A549 (cell line): ENCODE measurements at regions not wholly inside any gene's neighbourhood (a gene's known extent, or its start where the extent isn't known, plus 50 kb on each side); places are given as distances from the start of the nearest gene placed in this dataset.

Experiments used
- ATAC-seq, 2 experiments: fragments of 200-7000 bp in 1 of 2; fragments of >200 bp in 1 of 2; cut with Nextera tagmentation in 1 of 2; cut with Tn5 transposase in 1 of 2; 3 replicates each; pipeline versions ENCODE4 v1.8.0 to v1.9.1; 2018 to 2020; ENCODE audit warnings: mild to moderate bottlenecking in 1 of 2, moderate library complexity in 1 of 2
- CTCF ChIA-PET: fragments of 300-600 bp; sonication (Branson Sonifier 250); formaldehyde crosslinking; extraction: SDS; loops from one replicate; lab custom pipeline; 2021; ENCODE audit warnings: antibody characterized with exemption, inconsistent platforms; lab: Yijun Ruan, JAX
- POLR2A ChIA-PET: fragments of 350-600 bp; formaldehyde crosslinking; extraction: SDS; loops from one replicate; lab custom pipeline; 2021; ENCODE audit warnings: antibody characterized with exemption, inconsistent platforms; lab: Yijun Ruan, JAX
- DNase-seq, 2 experiments: peaks; one replicate each; pipeline versions ENCODE4 v3.0.0 to v3.0.0-alpha.2; 2011 to 2016; ENCODE audit warnings: low read depth in 1 of 2, low spot score in 1 of 2
- FAIRE-seq: peaks from 2 replicates; lab custom pipeline; 2011; peaks lifted over from hg19 to GRCh38; lab: Jason Lieb, UNC
- H3K27ac ChIP-seq, 2 experiments: fragments of >200 bp; sonication (Bioruptor Twin); formaldehyde crosslinking; 3 replicates each; pipeline ENCODE4 v1.5.1; 2016 to 2017
- H3K4me1 ChIP-seq: fragments of >200 bp; sonication (Bioruptor Twin); formaldehyde crosslinking; 3 replicates; pipeline ENCODE4 v1.6.1; 2016
- H3K4me2 ChIP-seq: fragments of >200 bp; sonication (Bioruptor Twin); formaldehyde crosslinking; 3 replicates; pipeline ENCODE4 v1.6.1; 2016
- H3K4me3 ChIP-seq: fragments of >200 bp; sonication (Bioruptor Twin); formaldehyde crosslinking; 3 replicates; pipeline ENCODE4 v1.5.1; 2016
- H3K9me3 ChIP-seq: fragments of >200 bp; sonication (Bioruptor Twin); formaldehyde crosslinking; 3 replicates; pipeline ENCODE4 v1.6.1; 2016
- CHD4 ChIP-seq: fragments of 200-600 bp; sonication (generic); IDR thresholded peaks from 2 replicates; pipeline ENCODE4 v1.6.1; 2016; ENCODE audit warnings: antibody characterized with exemption, mild to moderate bottlenecking, borderline replicate concordance
- EHF ChIP-seq: fragments of 250-450 bp; sonication (Bioruptor Pico); IDR thresholded peaks from 2 replicates; pipeline ENCODE4 v1.5.0; 2020; ENCODE audit warnings: mild to moderate bottlenecking
- FOSB ChIP-seq: fragments of 250-450 bp; sonication (Bioruptor Pico); IDR thresholded peaks from 2 replicates; pipeline ENCODE4 v1.5.0; 2020; ENCODE audit warnings: mild to moderate bottlenecking, moderate library complexity
- FOSL2 ChIP-seq, 2 experiments: fragments of 450-650 bp in 1 of 2; fragments of >200 bp in 1 of 2; sonication (Bioruptor Twin) in 1 of 2; formaldehyde crosslinking; IDR thresholded peaks; 2 replicates each; pipeline versions ENCODE4 v1.5.0 to v1.6.1; 2016 to 2020; ENCODE audit warnings: mild to moderate bottlenecking in 1 of 2, moderate library complexity in 1 of 2
- HDAC2 ChIP-seq: fragments of 200-600 bp; sonication (generic); IDR thresholded peaks from 2 replicates; pipeline ENCODE4 v1.6.1; 2016
- HEYL ChIP-seq: fragments of 250-450 bp; sonication (Bioruptor Pico); IDR thresholded peaks from 2 replicates; pipeline ENCODE4 v1.8.0; 2021; ENCODE audit warnings: mild to moderate bottlenecking, moderate library complexity
- HOXB13 ChIP-seq: fragments of 250-450 bp; sonication (Bioruptor Pico); IDR thresholded peaks from 2 replicates; pipeline ENCODE4 v1.5.0; 2020; ENCODE audit warnings: low read depth, mild to moderate bottlenecking, moderate library complexity
- JUNB ChIP-seq: fragments of >200 bp; sonication (Bioruptor Twin); formaldehyde crosslinking; IDR thresholded peaks from 2 replicates; pipeline ENCODE4 v1.6.1; 2016
- MAFK ChIP-seq: fragments of 450-650 bp; IDR thresholded peaks from 2 replicates; pipeline ENCODE4 v1.6.1; 2014; ENCODE audit not compliant: partially characterized antibody
- NFE2L2 ChIP-seq: fragments of 150-350 bp; conservative IDR thresholded peaks from 2 replicates; pipeline ENCODE4 v1.6.1; 2014; ENCODE audit warnings: low read length
- NPAS2 ChIP-seq: fragments of 250-450 bp; sonication (Bioruptor Pico); IDR thresholded peaks from 2 replicates; pipeline ENCODE4 v1.8.0; 2022; ENCODE audit warnings: mild to moderate bottlenecking, moderate library complexity, borderline replicate concordance
- SREBF2 ChIP-seq: fragments of 450-650 bp; IDR thresholded peaks from 2 replicates; pipeline ENCODE4 v1.6.1; 2014; ENCODE audit warnings: mild to moderate bottlenecking, moderate library complexity
- TP53 ChIP-seq: fragments of 250-450 bp; sonication (Bioruptor Pico); IDR thresholded peaks from 2 replicates; pipeline ENCODE4 v1.5.0; 2021; ENCODE audit warnings: mild to moderate bottlenecking, moderate library complexity
- ZNF302 ChIP-seq: fragments of 250-450 bp; sonication (Bioruptor Pico); IDR thresholded peaks from 2 replicates; pipeline ENCODE4 v1.9.0; 2021; ENCODE audit warnings: inconsistent platforms, mild to moderate bottlenecking, moderate library complexity
- WGBS: methylation state at CpG from one replicate; pipeline ENCODE4 v1.1.6; 2017; ENCODE audit errors: missing lambda C conversion rate; 5-methylcytosine and 5-hydroxymethylcytosine counted together
- TF ChIP-seq, protein P1 (sequence below): fragments of 450-650 bp; IDR thresholded peaks from 2 replicates; pipeline ENCODE4 v1.6.1; 2014; ENCODE audit warnings: antibody characterized with exemption
- TF ChIP-seq, protein P2 (sequence below): fragments of 150-350 bp; IDR thresholded peaks from 2 replicates; pipeline ENCODE4 v1.6.1; 2014; ENCODE audit warnings: low read depth, mild to moderate bottlenecking, low read length
- TF ChIP-seq, protein P3 (sequence below): fragments of 200-600 bp; sonication (generic); IDR thresholded peaks from 2 replicates; pipeline ENCODE4 v1.6.1; 2016; ENCODE audit warnings: antibody characterized with exemption, mild to moderate bottlenecking, moderate library complexity

DNA sequence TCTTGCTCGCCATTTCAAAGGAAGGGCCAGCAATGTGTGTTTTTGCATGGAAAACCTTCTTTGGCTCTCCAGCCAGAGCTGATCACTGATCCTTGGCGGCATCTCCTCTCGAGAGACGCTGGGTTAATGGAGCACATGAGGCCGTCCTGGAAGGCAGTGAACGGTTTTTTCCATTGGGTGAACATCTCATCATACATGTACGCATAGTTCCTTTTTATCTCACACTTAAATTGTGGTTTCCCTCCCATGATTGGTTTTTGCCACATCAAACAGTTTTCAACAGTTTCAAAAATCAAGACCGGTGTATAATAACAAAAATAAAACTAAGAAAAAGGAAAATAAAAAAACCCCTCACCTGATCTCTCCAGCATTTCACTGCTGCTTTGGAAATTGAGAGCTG is 276.4 kb downstream of the TCF7L2 start:
- no peak for DNase-seq
- 85% methylated on average over 8 of the region's 8 CpGs for WGBS
- ChIA-PET CTCF (interaction anchor here (0.9 kb wide), 1 partner anchor 158 kb away, joined by 3 read pairs; no protein-coding TSS in a partner anchor), POLR2A (no interaction called here)
- no peak overlapping the region for H3K4me2 ChIP-seq
- TF ChIP-seq, protein P1, sequence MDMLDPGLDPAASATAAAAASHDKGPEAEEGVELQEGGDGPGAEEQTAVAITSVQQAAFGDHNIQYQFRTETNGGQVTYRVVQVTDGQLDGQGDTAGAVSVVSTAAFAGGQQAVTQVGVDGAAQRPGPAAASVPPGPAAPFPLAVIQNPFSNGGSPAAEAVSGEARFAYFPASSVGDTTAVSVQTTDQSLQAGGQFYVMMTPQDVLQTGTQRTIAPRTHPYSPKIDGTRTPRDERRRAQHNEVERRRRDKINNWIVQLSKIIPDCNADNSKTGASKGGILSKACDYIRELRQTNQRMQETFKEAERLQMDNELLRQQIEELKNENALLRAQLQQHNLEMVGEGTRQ, result no peak
- TF ChIP-seq, protein P2, sequence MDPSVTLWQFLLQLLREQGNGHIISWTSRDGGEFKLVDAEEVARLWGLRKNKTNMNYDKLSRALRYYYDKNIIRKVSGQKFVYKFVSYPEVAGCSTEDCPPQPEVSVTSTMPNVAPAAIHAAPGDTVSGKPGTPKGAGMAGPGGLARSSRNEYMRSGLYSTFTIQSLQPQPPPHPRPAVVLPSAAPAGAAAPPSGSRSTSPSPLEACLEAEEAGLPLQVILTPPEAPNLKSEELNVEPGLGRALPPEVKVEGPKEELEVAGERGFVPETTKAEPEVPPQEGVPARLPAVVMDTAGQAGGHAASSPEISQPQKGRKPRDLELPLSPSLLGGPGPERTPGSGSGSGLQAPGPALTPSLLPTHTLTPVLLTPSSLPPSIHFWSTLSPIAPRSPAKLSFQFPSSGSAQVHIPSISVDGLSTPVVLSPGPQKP, result no peak
- TF ChIP-seq JUNB, result no peak
- TF ChIP-seq CHD4, result no peak
- TF ChIP-seq, protein P3, sequence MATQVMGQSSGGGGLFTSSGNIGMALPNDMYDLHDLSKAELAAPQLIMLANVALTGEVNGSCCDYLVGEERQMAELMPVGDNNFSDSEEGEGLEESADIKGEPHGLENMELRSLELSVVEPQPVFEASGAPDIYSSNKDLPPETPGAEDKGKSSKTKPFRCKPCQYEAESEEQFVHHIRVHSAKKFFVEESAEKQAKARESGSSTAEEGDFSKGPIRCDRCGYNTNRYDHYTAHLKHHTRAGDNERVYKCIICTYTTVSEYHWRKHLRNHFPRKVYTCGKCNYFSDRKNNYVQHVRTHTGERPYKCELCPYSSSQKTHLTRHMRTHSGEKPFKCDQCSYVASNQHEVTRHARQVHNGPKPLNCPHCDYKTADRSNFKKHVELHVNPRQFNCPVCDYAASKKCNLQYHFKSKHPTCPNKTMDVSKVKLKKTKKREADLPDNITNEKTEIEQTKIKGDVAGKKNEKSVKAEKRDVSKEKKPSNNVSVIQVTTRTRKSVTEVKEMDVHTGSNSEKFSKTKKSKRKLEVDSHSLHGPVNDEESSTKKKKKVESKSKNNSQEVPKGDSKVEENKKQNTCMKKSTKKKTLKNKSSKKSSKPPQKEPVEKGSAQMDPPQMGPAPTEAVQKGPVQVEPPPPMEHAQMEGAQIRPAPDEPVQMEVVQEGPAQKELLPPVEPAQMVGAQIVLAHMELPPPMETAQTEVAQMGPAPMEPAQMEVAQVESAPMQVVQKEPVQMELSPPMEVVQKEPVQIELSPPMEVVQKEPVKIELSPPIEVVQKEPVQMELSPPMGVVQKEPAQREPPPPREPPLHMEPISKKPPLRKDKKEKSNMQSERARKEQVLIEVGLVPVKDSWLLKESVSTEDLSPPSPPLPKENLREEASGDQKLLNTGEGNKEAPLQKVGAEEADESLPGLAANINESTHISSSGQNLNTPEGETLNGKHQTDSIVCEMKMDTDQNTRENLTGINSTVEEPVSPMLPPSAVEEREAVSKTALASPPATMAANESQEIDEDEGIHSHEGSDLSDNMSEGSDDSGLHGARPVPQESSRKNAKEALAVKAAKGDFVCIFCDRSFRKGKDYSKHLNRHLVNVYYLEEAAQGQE, result no peak
- FAIRE-seq, result no peak
- no peak overlapping the region for H3K4me3 ChIP-seq
- no peak for ATAC-seq
- no peaks in the 10 kb centered on the region for H3K9me3 ChIP-seq
- no peaks in the 10 kb centered on the region for H3K4me1 ChIP-seq
- H3K27ac ChIP-seq, result no peak overlapping the region

DNA sequence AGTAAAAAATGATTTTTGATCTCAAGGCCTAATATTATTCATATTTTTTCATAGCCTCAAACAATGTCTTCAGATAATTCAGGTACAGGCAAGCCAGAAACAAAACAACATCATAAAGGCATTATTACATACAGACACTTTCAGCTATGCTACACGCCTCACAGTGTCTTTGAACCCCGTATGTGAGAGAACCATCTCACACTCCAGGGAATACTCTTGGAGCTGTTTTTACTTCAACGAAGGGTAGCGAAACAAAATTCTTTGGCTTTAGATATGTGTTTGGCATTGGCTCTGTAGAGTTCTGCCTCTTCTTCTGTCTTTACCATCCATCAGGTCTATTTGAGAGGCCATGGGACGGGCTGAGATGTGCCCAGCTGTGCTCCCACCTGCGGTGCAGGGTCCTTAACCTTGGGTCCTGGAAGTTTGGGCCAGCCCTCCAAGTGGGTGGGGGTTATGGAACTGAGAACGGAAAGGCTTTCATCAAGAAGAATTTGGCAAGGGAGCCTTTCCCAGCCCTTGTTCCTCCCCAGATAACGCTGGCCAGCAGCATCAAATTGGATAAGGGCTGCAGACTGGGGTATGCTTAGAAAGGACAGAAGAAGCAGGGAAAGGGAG is 276.9 kb downstream of the TCF7L2 start:
- TF ChIP-seq TP53 (CRISPR knock-in tag), result no peak
- no peak for TF ChIP-seq MAFK
- TF ChIP-seq HEYL (CRISPR knock-in tag), result no peak
- no peak for TF ChIP-seq HDAC2
- TF ChIP-seq, protein P2, result no peak
- TF ChIP-seq NFE2L2, result no peak
- no peak for TF ChIP-seq EHF (CRISPR knock-in tag)
- no peak for TF ChIP-seq FOSL2 (IDR thresholded peaks at IDR 0.05)
- TF ChIP-seq FOSL2 (CRISPR knock-in tag; IDR thresholded peaks at IDR 0.05), result no peak
- no peak for TF ChIP-seq ZNF302 (CRISPR knock-in tag)
- no peak for TF ChIP-seq SREBF2
- no peak for TF ChIP-seq NPAS2 (CRISPR knock-in tag)
- DNase-seq, result no peak
- no peak for ATAC-seq
- Histone ChIP-seq H3K4me3 (no peak overlapping the region), H3K27ac (no peak overlapping the region), H3K4me2 (no peak overlapping the region), H3K4me1 (no peaks in the 10 kb centered on the region), H3K9me3 (no peaks in the 10 kb centered on the region)
- FAIRE-seq, result no peak
- CTCF ChIA-PET, result interaction anchor here (0.9 kb wide), 1 partner anchor 158 kb away, joined by 3 read pairs; no protein-coding TSS in a partner anchor
- WGBS, result 82% methylated on average over 8 of the region's 8 CpGs
- POLR2A ChIA-PET, result no interaction called here

DNA sequence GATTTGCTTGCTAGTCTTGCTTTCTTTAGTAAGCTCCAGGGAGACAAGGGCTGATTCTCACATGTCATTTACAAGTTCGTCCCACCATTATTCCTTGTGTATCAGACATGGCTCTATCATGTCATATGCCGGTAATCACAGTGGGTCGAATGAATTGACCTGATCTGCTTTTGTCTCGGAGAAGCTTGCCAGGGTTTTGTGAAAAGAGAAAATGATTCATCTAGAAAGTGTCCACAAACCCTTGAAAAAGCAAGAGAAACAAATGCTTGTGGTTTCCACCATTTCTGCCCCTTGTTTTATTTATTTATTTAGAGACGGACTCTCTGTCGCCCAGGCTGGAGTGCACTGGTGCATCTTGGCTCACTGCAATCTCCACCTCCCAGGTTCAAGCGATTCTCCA is 278.5 kb downstream of the TCF7L2 start:
- whole genome bisulfite sequencing, result 77% methylated on average over 7 of the region's 7 CpGs
- H3K9me3 ChIP-seq, result no peaks in the 10 kb centered on the region
- CTCF ChIA-PET, result no interaction called here
- FAIRE-seq (no peak), ATAC-seq (no peak), DNase-seq (no peak)
- no peak overlapping the region for H3K4me3 ChIP-seq
- POLR2A ChIA-PET, result no interaction called here
- no peak overlapping the region for H3K27ac ChIP-seq
- TF ChIP-seq FOSB (no peak), HOXB13 (CRISPR knock-in tag) (no peak)
- no peaks in the 10 kb centered on the region for H3K4me1 ChIP-seq
- H3K4me2 ChIP-seq, result no peak overlapping the region
